Panc1 (cell line): ENCODE measurements at regions not wholly inside any gene's neighbourhood (a gene's known extent, or its start where the extent isn't known, plus 50 kb on each side); places are given as distances from the start of the nearest gene placed in this dataset.

Experiments
- ATAC-seq: fragments of 200-7000 bp; cut with Tn5 transposase; 2 replicates; pipeline ENCODE4 v1.9.1; 2020; ENCODE audit warnings: mild to moderate bottlenecking, moderate library complexity
- BruUV-seq: library from RNA; stranded (reverse); fragments of 400-500 nt; replicated peaks from 2 replicates; lab custom pipeline; 2021; lab: Mats Ljungman, UMichigan
- CTCF ChIA-PET: fragments of 300-600 bp; sonication (Branson Sonifier 250); formaldehyde crosslinking; loops from one replicate; lab custom pipeline; 2022; ENCODE audit warnings: antibody characterized with exemption; lab: Charles Lee
- POLR2A ChIA-PET: fragments of 300-600 bp; sonication (Branson Sonifier 250); formaldehyde crosslinking; loops from one replicate; lab custom pipeline; 2022; ENCODE audit warnings: antibody characterized with exemption; lab: Charles Lee
- DNase-seq: peaks from one replicate; pipeline ENCODE4 v3.0.0-alpha.2; 2010; ENCODE audit warnings: low read depth, low spot score
- H3K27ac ChIP-seq: 2 replicates; pipeline ENCODE4 v1.5.1; 2011; ENCODE audit warnings: mild to moderate bottlenecking, low read length, inconsistent platforms
- H3K27me3 ChIP-seq: fragments of 200-500 bp; sonication (Bioruptor generic); 2 replicates; pipeline ENCODE4 v1.6.0; 2014; ENCODE audit warnings: low read length, inconsistent platforms; ENCODE audit not compliant: control insufficient read depth, insufficient read depth
- H3K36me3 ChIP-seq: fragments of 200-500 bp; sonication (Bioruptor generic); 2 replicates; pipeline ENCODE4 v1.5.1; 2014; ENCODE audit warnings: inconsistent platforms, mild to moderate bottlenecking, low read length, moderate library complexity; ENCODE audit not compliant: control insufficient read depth, insufficient read depth
- H3K4me1 ChIP-seq: 2 replicates; pipeline ENCODE4 v1.5.1; 2011; ENCODE audit warnings: inconsistent platforms, mild to moderate bottlenecking, low read length, moderate library complexity; ENCODE audit not compliant: control insufficient read depth, insufficient read depth
- H3K4me3 ChIP-seq, 2 experiments: 2 replicates each; pipeline ENCODE4 v1.5.1; 2011 to 2012; ENCODE audit warnings: low read depth in 2 of 2, low read length in 2 of 2, mild to moderate bottlenecking in 2 of 2, inconsistent platforms in 1 of 2, moderate library complexity in 1 of 2
- H3K9me3 ChIP-seq: fragments of 200-500 bp; sonication (Bioruptor generic); 2 replicates; pipeline ENCODE4 v1.5.1; 2014; ENCODE audit warnings: low read depth, mild to moderate bottlenecking, inconsistent platforms, low read length, moderate library complexity; ENCODE audit not compliant: control insufficient read depth, insufficient read depth
- POLR2AphosphoS5 ChIP-seq: IDR thresholded peaks from 2 replicates; pipeline ENCODE4 v1.6.1; 2012; ENCODE audit warnings: mild to moderate bottlenecking, low read depth, low read length, moderate library complexity
- SIN3A ChIP-seq: IDR thresholded peaks from 2 replicates; pipeline ENCODE4 v1.6.1; 2012; ENCODE audit warnings: low read depth, mild to moderate bottlenecking, low read length, moderate library complexity, borderline replicate concordance; ENCODE audit not compliant: insufficient read depth
- TCF7L2 ChIP-seq: IDR thresholded peaks from 2 replicates; pipeline ENCODE4 v1.6.1; 2011; ENCODE audit warnings: mild to moderate bottlenecking, low read depth, low read length, inconsistent platforms
- in situ Hi-C: cut with HindIII; loops from 2 replicates; pipeline ENCODE4 v1.10.0; 2016; ENCODE audit warnings: low sequenced_read_pairs, low pct_unique_long_range_greater_than_20kb
- intact Hi-C: fragments of 100-400 bp; cut with micrococcal nuclease; formaldehyde crosslinking; loops from one replicate; pipeline ENCODE4 v1.10.0; 2022; ENCODE audit not compliant: unreplicated experiment
- TF ChIP-seq, protein P1 (sequence below), 2 experiments: IDR thresholded peaks; 2 replicates each; pipeline ENCODE4 v1.6.1; 2011 to 2012; ENCODE audit warnings: low read depth in 2 of 2, control low read depth in 1 of 2, low read length in 1 of 2, mild to moderate bottlenecking in 1 of 2, moderate library complexity in 1 of 2; ENCODE audit not compliant: insufficient read depth in 1 of 2
- TF ChIP-seq, protein P2 (sequence below): fragments of 450-650 bp; IDR thresholded peaks from 2 replicates; pipeline ENCODE4 v1.5.1; 2017; ENCODE audit warnings: mild to moderate bottlenecking

- TF ChIP-seq, protein P1, sequence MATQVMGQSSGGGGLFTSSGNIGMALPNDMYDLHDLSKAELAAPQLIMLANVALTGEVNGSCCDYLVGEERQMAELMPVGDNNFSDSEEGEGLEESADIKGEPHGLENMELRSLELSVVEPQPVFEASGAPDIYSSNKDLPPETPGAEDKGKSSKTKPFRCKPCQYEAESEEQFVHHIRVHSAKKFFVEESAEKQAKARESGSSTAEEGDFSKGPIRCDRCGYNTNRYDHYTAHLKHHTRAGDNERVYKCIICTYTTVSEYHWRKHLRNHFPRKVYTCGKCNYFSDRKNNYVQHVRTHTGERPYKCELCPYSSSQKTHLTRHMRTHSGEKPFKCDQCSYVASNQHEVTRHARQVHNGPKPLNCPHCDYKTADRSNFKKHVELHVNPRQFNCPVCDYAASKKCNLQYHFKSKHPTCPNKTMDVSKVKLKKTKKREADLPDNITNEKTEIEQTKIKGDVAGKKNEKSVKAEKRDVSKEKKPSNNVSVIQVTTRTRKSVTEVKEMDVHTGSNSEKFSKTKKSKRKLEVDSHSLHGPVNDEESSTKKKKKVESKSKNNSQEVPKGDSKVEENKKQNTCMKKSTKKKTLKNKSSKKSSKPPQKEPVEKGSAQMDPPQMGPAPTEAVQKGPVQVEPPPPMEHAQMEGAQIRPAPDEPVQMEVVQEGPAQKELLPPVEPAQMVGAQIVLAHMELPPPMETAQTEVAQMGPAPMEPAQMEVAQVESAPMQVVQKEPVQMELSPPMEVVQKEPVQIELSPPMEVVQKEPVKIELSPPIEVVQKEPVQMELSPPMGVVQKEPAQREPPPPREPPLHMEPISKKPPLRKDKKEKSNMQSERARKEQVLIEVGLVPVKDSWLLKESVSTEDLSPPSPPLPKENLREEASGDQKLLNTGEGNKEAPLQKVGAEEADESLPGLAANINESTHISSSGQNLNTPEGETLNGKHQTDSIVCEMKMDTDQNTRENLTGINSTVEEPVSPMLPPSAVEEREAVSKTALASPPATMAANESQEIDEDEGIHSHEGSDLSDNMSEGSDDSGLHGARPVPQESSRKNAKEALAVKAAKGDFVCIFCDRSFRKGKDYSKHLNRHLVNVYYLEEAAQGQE (IDR thresholded peaks at IDR 0.05; ENCODE audit: insufficient read depth in 1 of 2, low read depth in 2 of 2, low read length in 1 of 2): no peak
- TF ChIP-seq, protein P2, sequence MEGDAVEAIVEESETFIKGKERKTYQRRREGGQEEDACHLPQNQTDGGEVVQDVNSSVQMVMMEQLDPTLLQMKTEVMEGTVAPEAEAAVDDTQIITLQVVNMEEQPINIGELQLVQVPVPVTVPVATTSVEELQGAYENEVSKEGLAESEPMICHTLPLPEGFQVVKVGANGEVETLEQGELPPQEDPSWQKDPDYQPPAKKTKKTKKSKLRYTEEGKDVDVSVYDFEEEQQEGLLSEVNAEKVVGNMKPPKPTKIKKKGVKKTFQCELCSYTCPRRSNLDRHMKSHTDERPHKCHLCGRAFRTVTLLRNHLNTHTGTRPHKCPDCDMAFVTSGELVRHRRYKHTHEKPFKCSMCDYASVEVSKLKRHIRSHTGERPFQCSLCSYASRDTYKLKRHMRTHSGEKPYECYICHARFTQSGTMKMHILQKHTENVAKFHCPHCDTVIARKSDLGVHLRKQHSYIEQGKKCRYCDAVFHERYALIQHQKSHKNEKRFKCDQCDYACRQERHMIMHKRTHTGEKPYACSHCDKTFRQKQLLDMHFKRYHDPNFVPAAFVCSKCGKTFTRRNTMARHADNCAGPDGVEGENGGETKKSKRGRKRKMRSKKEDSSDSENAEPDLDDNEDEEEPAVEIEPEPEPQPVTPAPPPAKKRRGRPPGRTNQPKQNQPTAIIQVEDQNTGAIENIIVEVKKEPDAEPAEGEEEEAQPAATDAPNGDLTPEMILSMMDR: no peak
- no peak for TF ChIP-seq TCF7L2
- no peak for TF ChIP-seq POLR2AphosphoS5
- no peak for TF ChIP-seq SIN3A
- ChIA-PET POLR2A (no interaction called here), CTCF (no interaction called here)
- Histone ChIP-seq H3K27ac (no peak overlapping the region), H3K36me3 (no peaks in the 10 kb centered on the region), H3K4me3 (no peak overlapping the region), H3K27me3 (no peaks in the 10 kb centered on the region), H3K9me3 (no peaks in the 10 kb centered on the region), H3K4me1 (no peaks in the 10 kb centered on the region)
- in situ Hi-C loops: no loop called here
- ATAC-seq (no peak), DNase-seq (no peak)
- intact Hi-C loops: no loop called here
- BruUV-seq: no TSS peak
These were observed 641.9 kb downstream of the NLGN4X start for GRCh38 chrX:5586726-5587125.

GRCh38 chrX:5575407-5575806 lies 653.3 kb downstream of the NLGN4X start:
- no peaks in the 10 kb centered on the region for H3K27me3 ChIP-seq
- no peak overlapping the region for H3K4me3 ChIP-seq
- TF ChIP-seq TCF7L2 (no peak), SIN3A (no peak), POLR2AphosphoS5 (no peak)
- TF ChIP-seq, protein P1 (IDR thresholded peaks at IDR 0.05; ENCODE audit: insufficient read depth in 1 of 2, low read depth in 2 of 2, low read length in 1 of 2): no peak
- TF ChIP-seq, protein P2: no peak
- no peaks in the 10 kb centered on the region for H3K9me3 ChIP-seq
- intact Hi-C loops (no loop called here), in situ Hi-C loops (no loop called here)
- POLR2A ChIA-PET: no interaction called here
- no peaks in the 10 kb centered on the region for H3K36me3 ChIP-seq
- H3K27ac ChIP-seq: no peak overlapping the region
- H3K4me1 ChIP-seq: no peaks in the 10 kb centered on the region
- no peak for DNase-seq
- ATAC-seq: no peak
- CTCF ChIA-PET: no interaction called here
- no TSS peak for BruUV-seq
